ENCODE measurements at regions not wholly inside any gene's neighbourhood (a gene's known extent, or its start where the extent isn't known, plus 50 kb on each side); places are given as distances from the start of the nearest gene placed in this dataset.

- no peaks in the 10 kb centered on the region for H3K36me3 ChIP-seq (ENCODE audit: insufficient read depth, low read length)
- TF ChIP-seq EZH2phosphoT487 (IDR thresholded peaks at IDR 0.05; ENCODE audit: borderline replicate concordance) (no peak), CTCF (conservative IDR thresholded peaks at IDR 0.05; ENCODE audit: low read length) (no peak)
- no peaks in the 10 kb centered on the region for H4K20me1 ChIP-seq (ENCODE audit: insufficient read depth, low read length, poor library complexity, severe bottlenecking)
- no peaks in the 10 kb centered on the region for H3F3A ChIP-seq (ENCODE audit: low read depth)
- H3K4me2 ChIP-seq (ENCODE audit: low read depth, low read length, poor library complexity, severe bottlenecking) = no peak overlapping the region
- H3K4me3 ChIP-seq (ENCODE audit: low read length, poor library complexity, severe bottlenecking) = no peak overlapping the region
- H3K9me2 ChIP-seq (replicated peaks; ENCODE audit: low read depth, low read length) = no peaks in the 10 kb centered on the region
- H3K27me3 ChIP-seq (ENCODE audit: insufficient read depth, low read length, poor library complexity, severe bottlenecking) = no peaks in the 10 kb centered on the region
- H3K79me2 ChIP-seq (ENCODE audit: insufficient read depth, low read length) = no peaks in the 10 kb centered on the region
- no peak overlapping the region for H2AFZ ChIP-seq (ENCODE audit: low read length)
- H3K9me3 ChIP-seq (ENCODE audit: insufficient read depth, low read depth, low read length) = 0 out of 2 replicates have a peak, but pooled peaks cover under 1% of the 10 kb centered on the region
- no peak overlapping the region for H3K9ac ChIP-seq (ENCODE audit: low read depth, low read length, poor library complexity, severe bottlenecking)
- H3K4me1 ChIP-seq (ENCODE audit: insufficient read depth, low read length, poor library complexity, severe bottlenecking) = peaks cover 5% of the 10 kb centered on the region
Measured at GRCh38 chr9:79237861-79238260, 333.9 kb upstream of the TLE4 start.

- Histone ChIP-seq H3K79me2 (ENCODE audit: insufficient read depth, low read length) (no peaks in the 10 kb centered on the region), H3F3A (ENCODE audit: low read depth) (no peaks in the 10 kb centered on the region)
Measured at GRCh38 chr9:79240774-79241173, 331.0 kb upstream of the TLE4 start.

GRCh38 chr9:79242489-79242888 is 329.3 kb upstream of the TLE4 start:
- H3K9me2 ChIP-seq (replicated peaks; ENCODE audit: low read depth, low read length) = no peaks in the 10 kb centered on the region
- H2AFZ ChIP-seq (ENCODE audit: low read length) = peak overlapping the region; percentile 44
- no peaks in the 10 kb centered on the region for H3K9me3 ChIP-seq (ENCODE audit: insufficient read depth, low read depth, low read length)
- H3F3A ChIP-seq (ENCODE audit: low read depth) = no peaks in the 10 kb centered on the region
- H3K27me3 ChIP-seq (ENCODE audit: insufficient read depth, low read length, poor library complexity, severe bottlenecking) = no peaks in the 10 kb centered on the region
- H3K36me3 ChIP-seq (ENCODE audit: insufficient read depth, low read length) = no peaks in the 10 kb centered on the region
- no peaks in the 10 kb centered on the region for H4K20me1 ChIP-seq (ENCODE audit: insufficient read depth, low read length, poor library complexity, severe bottlenecking)
- H3K79me2 ChIP-seq (ENCODE audit: insufficient read depth, low read length) = no peaks in the 10 kb centered on the region
- peaks cover 8% of the 10 kb centered on the region for H3K4me1 ChIP-seq (ENCODE audit: insufficient read depth, low read length, poor library complexity, severe bottlenecking)
- no peak for TF ChIP-seq CTCF (conservative IDR thresholded peaks at IDR 0.05; ENCODE audit: low read length)
- no peak for TF ChIP-seq EZH2phosphoT487 (IDR thresholded peaks at IDR 0.05; ENCODE audit: borderline replicate concordance)
- no peak overlapping the region for H3K9ac ChIP-seq (ENCODE audit: low read depth, low read length, poor library complexity, severe bottlenecking)
- no peak overlapping the region for H3K4me2 ChIP-seq (ENCODE audit: low read depth, low read length, poor library complexity, severe bottlenecking)
- no peak overlapping the region for H3K4me3 ChIP-seq (ENCODE audit: low read length, poor library complexity, severe bottlenecking)

More at GRCh38 chr9:79240774-79241173, 331.0 kb upstream of the TLE4 start:
- Histone ChIP-seq H3K27me3 (ENCODE audit: insufficient read depth, low read length, poor library complexity, severe bottlenecking) (no peaks in the 10 kb centered on the region), H3K9me2 (replicated peaks; ENCODE audit: low read depth, low read length) (no peaks in the 10 kb centered on the region), H3K4me3 (ENCODE audit: low read length, poor library complexity, severe bottlenecking) (no peak overlapping the region), H3K4me1 (ENCODE audit: insufficient read depth, low read length, poor library complexity, severe bottlenecking) (peaks cover 8% of the 10 kb centered on the region), H2AFZ (ENCODE audit: low read length) (no peak overlapping the region), H3K9me3 (ENCODE audit: insufficient read depth, low read depth, low read length) (no peaks in the 10 kb centered on the region), H4K20me1 (ENCODE audit: insufficient read depth, low read length, poor library complexity, severe bottlenecking) (no peaks in the 10 kb centered on the region), H3K9ac (ENCODE audit: low read depth, low read length, poor library complexity, severe bottlenecking) (no peak overlapping the region), H3K36me3 (ENCODE audit: insufficient read depth, low read length) (no peaks in the 10 kb centered on the region), H3K4me2 (ENCODE audit: low read depth, low read length, poor library complexity, severe bottlenecking) (no peak overlapping the region)
- TF ChIP-seq EZH2phosphoT487 (IDR thresholded peaks at IDR 0.05; ENCODE audit: borderline replicate concordance) (no peak), CTCF (conservative IDR thresholded peaks at IDR 0.05; ENCODE audit: low read length) (no peak)
